ENCODE measurements at regions not wholly inside any gene's neighbourhood (a gene's known extent, or its start where the extent isn't known, plus 50 kb on each side); places are given as distances from the start of the nearest gene placed in this dataset.

- WGBS, 2 donors, result 89 to 90% methylated on average over 3 of the region's 3 CpGs
- TF ChIP-seq EP300 (IDR thresholded peaks at IDR 0.05) (no peak), POLR2A (IDR thresholded peaks at IDR 0.05) (no peak), CTCF (IDR thresholded peaks at IDR 0.05) (no peak)
- Histone ChIP-seq H3K4me3 (no peak overlapping the region), H3K27ac (no peak overlapping the region), H3K36me3 (no peaks in the 10 kb centered on the region), H3K4me1 (no peaks in the 10 kb centered on the region), H3K9me3 (peaks cover 0 to 21% (median 0%) of the 10 kb centered on the region in 4 donors), H3K27me3 (no peaks in the 10 kb centered on the region)
- no peak for DNase-seq (ENCODE audit: low spot score in 2 of 2)
Measured at GRCh38 chr7:3120513-3120912, 76.8 kb upstream of the CARD11 start.

- no peak for TF ChIP-seq CTCF (IDR thresholded peaks at IDR 0.05)
- TF ChIP-seq EP300 (IDR thresholded peaks at IDR 0.05), result no peak
- no peak for TF ChIP-seq POLR2A (IDR thresholded peaks at IDR 0.05)
- peaks cover 0 to 8% (median 0%) of the 10 kb centered on the region in 4 donors for H3K9me3 ChIP-seq
- H3K36me3 ChIP-seq, result no peaks in the 10 kb centered on the region
- WGBS, 2 donors, result 78 to 85% methylated on average over 11 of the region's 11 CpGs
- no peaks in the 10 kb centered on the region for H3K4me1 ChIP-seq
- H3K4me3 ChIP-seq, result no peak overlapping the region
- H3K27me3 ChIP-seq, result no peaks in the 10 kb centered on the region
- DNase-seq (ENCODE audit: low spot score in 2 of 2), result no peak
- no peak overlapping the region for H3K27ac ChIP-seq
Measured at GRCh38 chr7:3128857-3129490, 85.3 kb upstream of the CARD11 start.

GRCh38 chr7:3133811-3134385, 90.2 kb upstream of the CARD11 start:
- Histone ChIP-seq H3K27me3 (no peaks in the 10 kb centered on the region), H3K9me3 (peaks cover 0 to 19% (median 0%) of the 10 kb centered on the region in 4 donors), H3K27ac (no peak overlapping the region), H3K36me3 (no peaks in the 10 kb centered on the region), H3K4me3 (no peak overlapping the region), H3K4me1 (no peaks in the 10 kb centered on the region)
- no peak for DNase-seq (ENCODE audit: low spot score in 2 of 2)
- TF ChIP-seq CTCF (IDR thresholded peaks at IDR 0.05), result no peak
- no peak for TF ChIP-seq EP300 (IDR thresholded peaks at IDR 0.05)
- TF ChIP-seq POLR2A (IDR thresholded peaks at IDR 0.05), result no peak
- WGBS, 2 donors, result 70 to 75% methylated on average over 8 of the region's 8 CpGs

- no peaks in the 10 kb centered on the region for H3K36me3 ChIP-seq
- no peaks in the 10 kb centered on the region for H3K4me1 ChIP-seq
- H3K27me3 ChIP-seq, result no peaks in the 10 kb centered on the region
- H3K4me3 ChIP-seq, result no peak overlapping the region
- WGBS, 2 donors, result 71 to 73% methylated on average over 6 of the region's 6 CpGs
- no peak for DNase-seq (ENCODE audit: low spot score in 2 of 2)
- H3K9me3 ChIP-seq, result peaks cover 0 to 19% (median 0%) of the 10 kb centered on the region in 4 donors
- TF ChIP-seq CTCF (IDR thresholded peaks at IDR 0.05) (no peak), POLR2A (IDR thresholded peaks at IDR 0.05) (no peak), EP300 (IDR thresholded peaks at IDR 0.05) (no peak)
- H3K27ac ChIP-seq, result no peak overlapping the region
Measured at GRCh38 chr7:3134745-3135144, 91.1 kb upstream of the CARD11 start.

GRCh38 chr7:3135626-3136025, 92.0 kb upstream of the CARD11 start:
- Histone ChIP-seq H3K9me3 (peaks cover 0 to 17% (median 0%) of the 10 kb centered on the region in 4 donors), H3K4me1 (no peaks in the 10 kb centered on the region), H3K4me3 (no peak overlapping the region), H3K27me3 (no peaks in the 10 kb centered on the region), H3K36me3 (no peaks in the 10 kb centered on the region), H3K27ac (no peak overlapping the region)
- WGBS, 2 donors, result 45 to 47% methylated on average over 6 of the region's 6 CpGs
- no peak for DNase-seq (ENCODE audit: low spot score in 2 of 2)
- TF ChIP-seq CTCF (IDR thresholded peaks at IDR 0.05) (no peak), EP300 (IDR thresholded peaks at IDR 0.05) (no peak), POLR2A (IDR thresholded peaks at IDR 0.05) (no peak)
